ENCODE measurements at regions not wholly inside any gene's neighbourhood (a gene's known extent, or its start where the extent isn't known, plus 50 kb on each side); places are given as distances from the start of the nearest gene placed in this dataset.

DNA sequence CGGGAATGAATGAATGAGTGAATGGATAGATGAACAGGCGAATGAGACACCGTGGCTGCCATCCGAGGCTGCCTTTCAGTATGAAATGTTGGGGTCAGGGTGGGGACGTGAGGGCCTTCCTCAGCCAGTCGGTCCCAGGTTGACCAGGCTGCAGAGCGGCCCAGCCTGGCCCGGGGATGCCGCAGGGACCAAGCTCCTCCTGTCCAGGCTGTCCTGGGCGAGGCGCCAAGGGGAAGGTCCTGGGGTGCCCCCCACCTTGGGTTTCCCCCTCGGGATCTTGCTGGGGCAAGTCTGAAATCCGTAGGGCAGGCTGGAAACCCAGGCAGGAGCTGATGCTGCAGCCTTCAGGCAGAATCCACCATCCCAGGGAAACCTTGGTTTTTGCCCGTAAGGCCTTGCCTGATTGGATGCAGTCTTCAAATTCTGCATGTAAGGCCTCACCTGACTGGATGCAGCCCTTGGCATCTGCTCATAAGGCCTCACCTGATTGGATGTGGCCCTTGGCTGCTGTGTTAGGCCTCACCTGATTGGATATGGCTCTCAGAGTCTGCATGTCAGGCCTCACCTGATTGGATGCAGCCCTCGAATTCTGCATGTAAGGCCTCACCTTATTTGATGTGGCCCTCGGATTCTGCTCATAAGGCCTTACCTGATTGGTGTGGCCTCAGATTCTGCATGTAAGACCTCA is 61.7 kb upstream of the ZNF469 start:
- H3K4me1 ChIP-seq, result peaks cover 0 to 2% (median 0%) of the 10 kb centered on the region in 3 donors
- 100% methylated on average over 1 to 2 of the region's 16 CpGs for WGBS, 2 donors (ENCODE audit: low coverage in 1 of 2)
- H3K27me3 ChIP-seq, result peaks cover 29% of the 10 kb centered on the region
- TF ChIP-seq EP300 (IDR thresholded peaks at IDR 0.05) (no peak), POLR2AphosphoS5 (IDR thresholded peaks at IDR 0.05) (no peak), CTCF (IDR thresholded peaks at IDR 0.05) (no peak), POLR2A (IDR thresholded peaks at IDR 0.05) (no peak)
- peaks cover 0 to 8% (median 0%) of the 10 kb centered on the region in 3 donors for H3K9me3 ChIP-seq
- no peak overlapping the region for H3K4me3 ChIP-seq
- H3K36me3 ChIP-seq, result no peaks in the 10 kb centered on the region
- no peak overlapping the region for H3K27ac ChIP-seq
- no peak for ATAC-seq

DNA sequence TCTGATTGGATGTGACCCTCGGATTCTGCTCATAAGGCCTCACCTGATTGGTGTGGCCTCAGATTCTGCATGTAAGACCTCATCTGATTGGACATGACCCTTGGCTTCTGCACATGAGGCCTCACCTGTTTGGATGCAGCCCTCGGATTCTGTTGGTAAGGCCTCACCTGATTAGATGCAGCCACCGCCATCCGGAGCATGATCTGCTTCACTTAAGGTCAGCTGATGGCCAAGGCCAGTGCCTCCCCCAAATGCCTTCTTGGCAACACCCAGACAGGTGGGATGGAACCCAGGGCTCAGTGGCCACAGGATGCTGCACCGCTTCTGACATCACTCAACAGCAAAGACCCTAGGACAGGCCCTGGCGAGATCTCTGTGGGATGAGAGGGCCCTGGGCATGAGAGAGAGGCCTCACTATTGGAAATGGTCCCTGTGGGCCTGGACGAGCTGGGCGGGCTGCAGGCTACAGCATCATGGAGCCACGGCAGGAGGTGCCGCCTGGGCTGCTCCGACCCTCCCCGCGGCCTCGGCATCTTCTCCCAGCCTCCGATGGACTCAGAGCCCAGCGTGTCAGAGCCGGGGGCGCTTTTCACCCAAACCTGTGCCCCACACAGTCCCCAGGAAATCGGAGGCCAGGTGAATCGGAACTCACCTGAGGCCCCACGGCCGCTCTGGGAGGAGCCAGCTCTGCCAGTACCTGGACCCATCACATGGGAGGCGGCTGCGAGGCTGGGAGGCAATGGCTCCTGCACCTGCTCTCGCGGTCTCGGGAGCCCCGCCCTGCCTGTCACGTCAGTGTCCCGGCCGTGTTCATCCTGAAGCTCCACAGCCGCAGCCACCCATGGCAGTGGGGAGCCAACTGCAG is 60.9 kb upstream of the ZNF469 start:
- Histone ChIP-seq H3K9me3 (peaks cover 0 to 8% (median 0%) of the 10 kb centered on the region in 3 donors), H3K4me3 (no peak overlapping the region), H3K4me1 (no peaks in the 10 kb centered on the region), H3K27ac (no peak overlapping the region), H3K27me3 (peaks cover 21% of the 10 kb centered on the region), H3K36me3 (no peaks in the 10 kb centered on the region)
- no peak for TF ChIP-seq POLR2AphosphoS5 (IDR thresholded peaks at IDR 0.05)
- TF ChIP-seq POLR2A (IDR thresholded peaks at IDR 0.05), result no peak
- TF ChIP-seq EP300 (IDR thresholded peaks at IDR 0.05), result no peak
- TF ChIP-seq CTCF (IDR thresholded peaks at IDR 0.05), result no peak
- no peak for ATAC-seq
- 96 to 100% methylated on average over 2 to 6 of the region's 32 CpGs for WGBS, 2 donors (ENCODE audit: low coverage in 1 of 2)

DNA sequence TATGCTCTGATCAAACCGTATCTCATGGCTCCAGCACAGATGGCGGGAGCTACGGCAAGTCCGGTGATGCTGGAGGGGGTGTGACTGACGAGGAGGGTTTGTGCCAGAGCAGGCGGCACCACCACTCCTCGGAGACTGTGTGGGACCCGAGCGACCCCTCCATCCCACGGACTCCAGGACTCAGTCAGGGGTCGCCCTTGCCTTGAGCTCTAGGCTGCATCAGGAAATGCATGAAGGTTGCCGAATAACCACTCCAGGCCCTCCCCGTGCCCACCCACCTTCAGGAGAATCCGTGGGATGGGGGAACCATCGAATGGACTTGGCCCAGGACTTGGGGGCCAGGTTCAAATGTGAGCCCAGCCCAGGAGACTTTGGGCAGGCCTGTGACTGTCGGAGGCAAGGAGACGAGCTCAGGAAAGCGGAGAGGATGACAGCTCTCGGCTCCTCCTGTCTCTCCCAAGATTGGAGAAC is 60.2 kb upstream of the ZNF469 start:
- Histone ChIP-seq H3K4me3 (no peak overlapping the region), H3K27ac (no peak overlapping the region), H3K4me1 (no peaks in the 10 kb centered on the region), H3K36me3 (no peaks in the 10 kb centered on the region), H3K9me3 (peaks cover 0 to 8% (median 0%) of the 10 kb centered on the region in 3 donors), H3K27me3 (peaks cover 15% of the 10 kb centered on the region)
- TF ChIP-seq POLR2A (IDR thresholded peaks at IDR 0.05) (no peak), EP300 (IDR thresholded peaks at IDR 0.05) (no peak), CTCF (IDR thresholded peaks at IDR 0.05) (no peak), POLR2AphosphoS5 (IDR thresholded peaks at IDR 0.05) (no peak)
- 100% methylated on average over 2 of the region's 19 CpGs; no CpG with 5 or more reads in 1 of the 2 donors for WGBS, 2 donors (ENCODE audit: low coverage in 1 of 2)
- no peak for ATAC-seq

- Histone ChIP-seq H3K4me1 (no peaks in the 10 kb centered on the region), H3K27me3 (peaks cover 11% of the 10 kb centered on the region), H3K9me3 (peaks cover 0 to 8% (median 0%) of the 10 kb centered on the region in 3 donors), H3K36me3 (no peaks in the 10 kb centered on the region), H3K4me3 (no peak overlapping the region), H3K27ac (no peak overlapping the region)
- ATAC-seq, result no peak
- no peak for TF ChIP-seq POLR2AphosphoS5 (IDR thresholded peaks at IDR 0.05)
- TF ChIP-seq CTCF (IDR thresholded peaks at IDR 0.05), result no peak
- TF ChIP-seq EP300 (IDR thresholded peaks at IDR 0.05), result no peak
- TF ChIP-seq POLR2A (IDR thresholded peaks at IDR 0.05), result no peak
- WGBS, 2 donors (ENCODE audit: low coverage in 1 of 2), result no CpG with 5 or more reads among the region's 9 CpGs
Observed at GRCh38 chr16:88323041-88323440, 59.7 kb upstream of the ZNF469 start.
